ENCODE measurements at regions not wholly inside any gene's neighbourhood (a gene's known extent, or its start where the extent isn't known, plus 50 kb on each side); places are given as distances from the start of the nearest gene placed in this dataset.
"Not testable (repeated sequence)": the region's sequence is repeated elsewhere in the genome, so short reads cannot be mapped to it uniquely, and the experiment has no call there.

DNA sequence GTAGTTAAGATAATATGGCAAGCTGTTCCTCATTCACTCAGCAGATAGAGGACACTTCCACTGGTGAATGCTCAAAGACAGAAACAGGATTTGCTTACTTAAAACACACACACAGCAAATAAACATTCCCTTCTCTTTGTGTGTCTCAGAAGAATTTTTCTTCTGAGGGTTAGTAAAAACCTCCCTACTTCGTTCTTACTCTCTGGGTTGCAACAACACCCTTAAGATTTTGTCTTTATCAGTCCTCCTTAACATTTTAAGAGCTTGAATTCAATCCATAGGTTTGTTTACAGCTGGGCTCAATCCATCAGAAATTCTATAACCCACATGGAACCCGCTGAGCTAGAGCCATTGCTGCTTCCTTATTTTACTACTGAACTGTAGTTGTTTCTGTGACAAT is 237.4 kb upstream of the PIK3R1 start:
- DNase-seq, result no peak

GRCh38 chr5:67976891-67977601 is 238.5 kb upstream of the PIK3R1 start:
- no peak for DNase-seq

DNA sequence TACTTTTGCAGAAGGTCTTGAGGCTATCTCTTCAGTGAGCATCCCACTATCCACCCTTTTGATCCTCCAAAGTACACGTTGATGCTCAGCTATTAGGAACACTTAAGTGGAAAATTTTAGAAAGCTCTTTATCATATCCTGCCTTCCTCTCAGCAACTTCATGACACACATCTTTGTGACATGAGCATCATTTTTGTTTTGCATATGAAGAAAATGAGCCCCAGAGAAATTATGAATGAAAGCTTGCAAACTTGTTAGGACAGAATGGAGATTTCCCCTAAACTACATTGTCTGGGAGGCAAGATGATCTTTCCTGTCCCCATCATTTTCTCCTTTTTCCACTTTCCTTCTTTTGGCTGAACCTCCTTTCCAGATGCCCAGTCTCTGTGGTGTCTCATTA is 239.4 kb upstream of the PIK3R1 start:
- no peak for DNase-seq

GRCh38 chr5:67974471-67974870 is 241.1 kb upstream of the PIK3R1 start:
- DNase-seq, result no peak

DNA sequence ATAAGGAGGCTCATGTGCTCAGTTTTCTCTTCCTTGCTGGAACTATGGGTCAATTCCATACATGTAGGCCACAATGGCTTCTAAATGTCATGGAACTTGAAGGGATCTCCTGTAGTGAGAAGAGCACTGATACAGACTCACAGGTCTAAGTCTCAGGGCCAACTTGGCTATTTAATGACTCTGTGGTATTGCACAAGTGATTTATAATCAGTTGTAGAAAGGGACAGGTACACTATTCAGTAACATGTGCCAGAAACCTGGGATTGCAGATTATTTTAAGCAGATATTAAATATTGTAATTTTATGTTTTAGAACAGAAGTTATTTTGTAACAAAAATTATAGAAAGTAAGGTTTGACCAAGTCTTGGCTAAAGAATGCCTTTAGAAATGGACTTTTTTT is 241.5 kb upstream of the PIK3R1 start:
- DNase-seq, result no peak

DNA sequence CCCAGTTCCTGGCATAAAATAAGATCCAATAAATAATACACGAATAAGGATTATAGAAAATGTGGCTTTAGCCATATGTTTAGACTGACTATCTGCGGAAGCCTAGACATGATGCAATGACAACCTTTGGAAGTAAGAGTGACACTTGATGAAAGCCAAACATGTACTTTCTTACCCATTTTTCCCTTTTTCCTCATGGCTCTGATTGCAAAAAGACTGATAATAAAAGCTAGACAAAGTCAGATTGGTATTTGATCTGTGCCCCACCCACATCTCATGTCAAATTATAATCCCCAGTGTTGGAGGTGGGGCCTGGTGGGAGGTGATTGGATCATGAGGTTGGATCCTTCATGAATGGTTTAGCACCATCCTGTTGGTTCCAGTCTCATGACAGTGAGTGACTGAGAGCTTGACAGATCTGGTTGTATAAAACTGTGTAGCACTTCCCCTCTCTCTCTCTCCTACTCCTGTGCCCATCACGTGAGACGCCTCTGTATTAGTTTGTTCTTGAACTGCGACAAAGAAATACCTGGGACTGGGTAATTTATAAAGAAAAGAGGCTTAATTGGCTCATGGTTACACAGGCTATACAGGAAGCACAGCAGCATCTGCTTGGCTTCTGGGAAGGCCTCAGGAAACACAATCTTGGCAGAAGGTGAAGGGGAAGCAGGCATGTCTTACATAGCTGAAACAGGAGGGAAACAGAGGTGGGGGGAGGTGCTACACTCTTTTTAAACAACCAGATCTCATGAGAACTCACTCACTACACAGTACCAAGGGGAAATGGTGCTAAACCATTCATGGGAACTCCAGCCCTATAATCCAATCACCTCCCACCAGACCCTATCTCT is 243.4 kb upstream of the PIK3R1 start:
- no peak for DNase-seq

- DNase-seq, result no peak
Measured at GRCh38 chr5:67971223-67971830, 244.2 kb upstream of the PIK3R1 start.

- no peak for DNase-seq
Measured at GRCh38 chr5:67969631-67970030, 245.9 kb upstream of the PIK3R1 start.

- DNase-seq, result no peak
Measured at GRCh38 chr5:67969176-67969575, 246.4 kb upstream of the PIK3R1 start.

DNA sequence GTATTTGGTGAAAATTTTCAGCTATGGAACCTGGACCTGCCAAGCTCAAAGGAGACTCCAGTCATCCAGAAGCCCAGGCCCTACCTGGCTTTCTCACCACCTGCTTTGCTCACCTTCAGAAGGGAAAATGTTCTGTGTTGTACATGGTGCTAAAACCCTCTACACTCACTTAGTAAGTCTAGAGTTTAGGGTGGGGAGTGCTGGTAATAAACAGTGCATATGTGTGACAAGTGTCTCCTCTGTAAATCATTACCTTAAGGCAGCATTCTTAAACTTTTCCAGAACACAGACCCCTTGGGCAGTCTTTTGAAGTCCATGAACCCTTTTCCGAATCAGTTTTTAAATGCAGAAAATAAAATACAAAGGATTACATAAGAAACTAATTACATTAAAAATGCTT is 248.8 kb upstream of the PIK3R1 start:
- no peak for DNase-seq

GRCh38 chr5:67964619-67965018 is 250.9 kb upstream of the PIK3R1 start:
- DNase-seq, result no peak

DNA sequence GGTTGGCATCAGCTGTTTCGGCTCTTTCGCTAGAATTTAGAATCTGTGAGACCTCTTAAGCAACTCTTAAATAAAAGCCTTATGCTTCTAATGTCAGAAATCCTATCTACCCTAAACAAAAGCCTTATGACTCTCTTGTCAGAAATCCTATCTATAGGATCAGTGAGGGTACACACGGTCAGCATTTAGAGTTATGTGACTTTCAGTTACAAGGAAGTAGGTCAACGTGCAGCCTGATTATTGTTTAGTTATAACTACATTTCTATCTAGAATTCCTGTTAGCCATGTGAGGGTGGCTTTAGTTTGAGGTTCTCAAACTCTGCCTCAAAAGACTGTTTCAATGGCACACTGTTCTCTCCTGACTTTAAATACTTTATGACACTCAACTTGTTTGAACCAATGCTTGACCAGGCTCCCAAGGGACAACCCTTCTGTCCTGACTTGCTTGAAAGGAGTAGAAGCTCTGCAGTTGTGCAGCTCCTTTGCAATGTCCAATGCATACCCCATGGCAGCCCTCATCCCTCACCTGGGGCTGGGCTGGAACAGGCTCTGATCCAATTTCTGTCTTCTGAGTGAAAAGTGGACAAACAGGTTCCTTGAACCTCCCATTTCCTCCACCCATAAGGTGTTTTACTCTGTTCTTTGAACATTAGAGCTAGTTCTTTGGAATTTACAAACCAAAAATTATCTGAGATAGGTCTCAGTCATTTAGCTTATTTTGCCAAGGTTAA is 251.6 kb upstream of the PIK3R1 start:
- DNase-seq, result no peak

GRCh38 chr5:67960939-67961338 is 254.6 kb upstream of the PIK3R1 start:
- DNase-seq, result no peak

DNA sequence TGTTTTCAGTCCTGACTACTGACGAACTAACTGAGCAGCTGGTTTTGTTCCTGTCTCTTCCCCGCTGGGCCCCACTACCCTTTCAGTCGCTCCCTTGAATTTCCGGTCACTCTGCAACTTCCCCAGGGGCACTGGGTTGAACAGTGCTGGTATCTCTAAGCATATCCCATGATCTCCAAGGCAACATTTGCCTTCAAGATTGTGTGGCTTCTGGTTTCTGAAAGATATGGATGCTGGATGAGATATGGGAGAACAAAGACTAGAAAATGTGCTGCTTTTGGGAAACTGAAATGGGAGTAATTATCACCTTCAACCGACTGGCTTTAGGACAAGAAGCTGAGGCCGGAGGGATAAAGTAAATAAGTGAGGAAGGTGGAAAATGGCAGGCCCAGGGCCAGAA is 258.2 kb upstream of the PIK3R1 start:
- DNase-seq, result no peak

DNA sequence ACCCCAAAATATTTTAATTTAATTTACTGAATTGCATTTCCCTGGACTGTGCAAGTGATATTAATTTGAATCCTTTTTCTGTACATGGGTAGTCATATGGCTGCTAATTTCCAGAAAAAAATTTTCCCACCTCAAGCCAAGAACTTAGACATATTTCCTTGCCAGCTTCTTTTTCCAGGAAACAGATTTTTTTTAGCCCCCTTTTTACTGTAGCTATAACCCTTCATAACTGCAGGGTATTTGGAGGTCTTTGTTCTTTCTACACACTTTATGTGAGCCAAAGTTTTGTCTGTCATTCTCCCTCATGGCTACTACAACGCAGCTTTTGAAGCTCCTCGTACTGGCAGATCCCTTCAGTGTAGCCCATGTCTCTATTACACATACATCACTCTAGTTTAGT is 261.2 kb upstream of the PIK3R1 start:
- no peak for DNase-seq

GRCh38 chr5:67942421-67942820 is 273.1 kb upstream of the PIK3R1 start:
- no peak for DNase-seq

- no peak for DNase-seq
Measured at GRCh38 chr5:67941614-67942401, 273.7 kb upstream of the PIK3R1 start.

DNA sequence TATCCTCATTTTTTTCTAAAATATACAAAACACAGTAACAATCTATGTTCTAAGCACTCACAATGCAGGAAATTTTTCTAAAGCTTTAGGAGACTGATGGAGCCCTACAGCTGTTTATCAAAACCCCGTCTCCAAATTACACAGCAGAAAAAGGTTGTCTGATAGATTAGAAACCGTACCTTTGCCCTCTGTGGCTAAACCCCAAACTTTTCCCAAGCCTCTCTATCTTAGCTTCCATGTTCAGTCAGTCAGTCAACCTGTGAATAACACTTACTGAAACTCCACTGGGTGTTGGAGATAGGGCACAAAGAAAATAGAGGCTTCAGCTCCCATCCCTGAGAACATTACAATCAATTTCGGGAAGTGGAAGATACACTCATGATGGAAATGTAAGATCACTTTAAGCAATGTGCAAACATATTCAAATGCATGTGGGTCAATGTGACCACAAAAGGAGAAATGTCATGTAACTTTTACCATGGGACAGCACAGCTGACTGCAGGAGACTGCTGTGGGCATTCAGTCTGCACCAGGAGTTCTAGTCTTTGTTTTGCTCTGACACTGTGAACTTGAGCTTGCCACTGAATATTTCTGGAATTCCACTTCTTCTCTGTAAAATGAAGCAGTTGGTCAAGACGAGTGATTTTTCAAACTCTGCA is 279.5 kb upstream of the PIK3R1 start:
- DNase-seq, result no peak

GRCh38 chr5:67934976-67935375 is 280.6 kb upstream of the PIK3R1 start:
- no peak for DNase-seq

DNA sequence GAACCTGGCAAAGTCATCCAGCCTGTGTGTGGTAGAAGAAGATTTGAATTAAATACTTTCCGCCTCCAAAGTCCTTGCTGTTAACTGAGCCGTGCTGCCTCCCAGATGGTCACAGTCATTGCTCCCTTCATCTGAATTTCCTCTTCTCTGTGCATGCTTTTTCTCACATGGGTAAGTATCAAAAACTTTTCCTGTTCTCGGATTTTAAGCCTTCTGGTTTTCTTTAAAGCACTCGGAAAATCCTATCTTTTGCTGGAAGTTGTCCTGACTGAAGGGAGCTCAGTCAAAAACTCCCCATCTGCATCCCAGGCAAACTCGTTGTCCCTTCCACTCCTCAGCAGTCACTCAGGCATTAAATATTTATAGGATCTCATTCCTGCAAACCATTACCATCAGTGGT is 290.0 kb upstream of the PIK3R1 start:
- no peak for DNase-seq

DNA sequence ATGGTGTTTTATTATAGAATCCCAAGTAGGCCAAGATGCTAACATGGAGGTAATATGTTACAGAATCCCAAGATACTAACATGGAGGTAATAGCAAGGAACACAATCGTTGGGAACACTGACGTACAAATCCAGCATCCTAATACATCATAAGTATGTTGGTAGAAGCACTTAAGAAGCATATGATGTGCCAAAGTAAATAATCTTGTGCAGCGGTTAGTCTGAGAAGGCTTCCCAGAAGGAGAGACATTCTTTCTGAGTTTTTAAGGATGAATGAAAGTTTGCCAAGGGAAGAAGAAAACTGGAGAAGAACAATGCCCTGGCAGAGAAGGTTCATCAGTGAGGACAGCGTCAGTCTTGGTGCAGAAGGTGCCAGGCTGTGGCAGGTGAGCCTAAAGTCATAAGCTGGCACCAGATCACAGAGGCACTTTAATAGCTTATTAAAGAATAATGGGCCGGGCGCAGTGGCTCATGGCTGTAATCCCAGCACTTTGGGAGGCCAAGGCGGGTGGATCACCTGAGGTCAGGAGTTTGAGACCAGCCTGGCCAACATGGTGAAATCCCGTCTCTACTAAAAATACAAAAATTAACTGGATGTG is 294.5 kb upstream of the PIK3R1 start:
- DNase-seq, result no peak

DNA sequence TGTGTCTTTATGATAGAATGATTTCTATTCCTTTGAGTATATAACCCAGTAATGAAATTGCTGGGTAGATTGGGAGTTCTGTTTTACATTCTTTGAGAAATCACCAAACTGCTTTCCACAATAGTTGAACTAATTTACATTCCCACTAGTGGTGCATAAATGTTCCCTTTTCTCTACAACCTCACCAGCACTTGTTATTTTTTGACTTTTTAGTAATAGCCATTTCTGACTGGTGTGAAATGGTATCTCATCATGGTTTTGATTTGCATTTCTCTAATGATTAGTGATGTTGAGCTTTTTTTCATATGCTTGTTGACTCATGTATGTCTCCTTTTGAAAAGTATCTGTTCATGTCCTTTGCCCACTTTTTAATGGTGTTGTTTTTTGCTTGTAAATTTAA is 296.0 kb upstream of the PIK3R1 start:
- DNase-seq, result not testable (repeated sequence)

Measured in DMS153 (cell line).